Uterus (tissue), 3 donors: ENCODE measurements at regions not wholly inside any gene's neighbourhood (a gene's known extent, or its start where the extent isn't known, plus 50 kb on each side); places are given as distances from the start of the nearest gene placed in this dataset.

ENCODE experiments used
- DNase-seq, 2 donors: peaks; one replicate each; pipeline ENCODE4 v3.0.0-alpha.2; 2019 to 2020
- H3K27ac ChIP-seq, 2 donors: fragments of 200-600 bp; sonication (generic); 1 replicate in 1 of 2; 2 replicates in 1 of 2; pipeline ENCODE4 v1.5.1; 2016 to 2018
- H3K27me3 ChIP-seq, 2 donors: fragments of 200-600 bp; sonication (generic); one replicate each; pipeline ENCODE4 v1.5.1; 2018 to 2019; ENCODE audit warnings: control low read depth in 1 of 2
- H3K36me3 ChIP-seq, 2 donors: fragments of 200-600 bp; sonication (generic); one replicate each; pipeline ENCODE4 v1.5.1; 2019; ENCODE audit warnings: control low read depth in 1 of 2
- H3K4me1 ChIP-seq, 2 donors: fragments of 200-600 bp; sonication (generic); one replicate each; pipeline ENCODE4 v1.5.1; 2018 to 2019; ENCODE audit warnings: control low read depth in 1 of 2
- H3K4me3 ChIP-seq, 2 donors: fragments of 200-600 bp; sonication (generic); 1 replicate in 1 of 2; 2 replicates in 1 of 2; pipeline ENCODE4 v1.5.1; 2018 to 2019; ENCODE audit warnings: mild to moderate bottlenecking in 1 of 2
- H3K9me3 ChIP-seq, 2 donors: fragments of 200-600 bp; sonication (generic); one replicate each; pipeline ENCODE4 v1.5.1; 2019; ENCODE audit warnings: control low read depth in 1 of 2
- CTCF ChIP-seq, 4 experiments: fragments of 200-600 bp in 2 of 4; fragments of 450-650 bp in 2 of 4; sonication (generic) in 2 of 4; IDR thresholded peaks; one replicate each; pipeline ENCODE4 v1.5.1; 2016 to 2019; ENCODE audit warnings: antibody characterized with exemption in 4 of 4, mild to moderate bottlenecking in 2 of 4, moderate library complexity in 1 of 4
- POLR2A ChIP-seq, 2 donors: fragments of 450-650 bp; IDR thresholded peaks; one replicate each; pipeline ENCODE4 v1.6.1; 2016; ENCODE audit warnings: antibody characterized with exemption in 2 of 2, mild to moderate bottlenecking in 1 of 2, moderate library complexity in 1 of 2
- intact Hi-C: fragments of 100-400 bp; cut with DNase I; formaldehyde crosslinking; loops from one replicate; pipeline ENCODE4 v1.15.1; 2023; ENCODE audit warnings: low total_unique reads
- donor health status: DM: yes; HTN: yes; CAD: no.

- Histone ChIP-seq H3K9me3 (no peaks in the 10 kb centered on the region), H3K27me3 (no peaks in the 10 kb centered on the region), H3K36me3 (no peaks in the 10 kb centered on the region), H3K4me3 (no peak overlapping the region), H3K4me1 (no peaks in the 10 kb centered on the region), H3K27ac (no peak overlapping the region)
- no peak for TF ChIP-seq POLR2A (IDR thresholded peaks at IDR 0.05)
- TF ChIP-seq CTCF (IDR thresholded peaks at IDR 0.05) = no peak
- DNase-seq = no peak
- intact Hi-C loops = no loop called here
These were observed 748.6 kb upstream of the GBE1 start for GRCh38 chr3:82509951-82510603.

GRCh38 chr3:82509106-82509842 lies 747.8 kb upstream of the GBE1 start:
- no peaks in the 10 kb centered on the region for H3K27me3 ChIP-seq
- no peaks in the 10 kb centered on the region for H3K9me3 ChIP-seq
- no peaks in the 10 kb centered on the region for H3K4me1 ChIP-seq
- no peak for TF ChIP-seq CTCF (IDR thresholded peaks at IDR 0.05)
- no peak overlapping the region for H3K27ac ChIP-seq
- no peak for DNase-seq
- H3K4me3 ChIP-seq = no peak overlapping the region
- H3K36me3 ChIP-seq = no peaks in the 10 kb centered on the region
- intact Hi-C loops = no loop called here

DNA sequence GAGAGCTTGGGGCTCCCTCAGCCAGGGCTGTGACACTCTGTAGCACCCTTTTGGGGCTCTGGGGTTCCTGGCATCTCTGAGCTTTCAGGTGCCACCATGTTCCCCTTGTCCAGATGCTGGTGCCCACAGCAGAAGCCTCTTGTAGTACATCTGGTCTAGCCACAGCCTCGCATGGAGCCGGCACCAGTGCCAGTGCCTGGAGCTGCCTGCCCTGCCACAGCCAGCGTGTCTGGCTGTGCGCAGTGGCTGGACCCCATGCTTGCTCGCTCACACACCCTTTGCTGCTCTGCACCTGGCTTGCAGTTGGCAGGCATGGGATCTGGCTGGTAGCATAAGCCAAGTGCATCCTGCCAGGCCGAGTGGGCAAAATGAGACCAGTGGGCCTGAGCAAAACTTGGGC lies 744.8 kb upstream of the GBE1 start:
- intact Hi-C loops = no loop called here
- Histone ChIP-seq H3K27ac (no peak overlapping the region), H3K4me3 (no peak overlapping the region), H3K36me3 (no peaks in the 10 kb centered on the region), H3K4me1 (no peaks in the 10 kb centered on the region), H3K27me3 (no peaks in the 10 kb centered on the region), H3K9me3 (no peaks in the 10 kb centered on the region)
- TF ChIP-seq CTCF (IDR thresholded peaks at IDR 0.05) (no peak), POLR2A (IDR thresholded peaks at IDR 0.05) (no peak)
- DNase-seq = no peak

GRCh38 chr3:82505079-82505756 lies 743.8 kb upstream of the GBE1 start:
- Histone ChIP-seq H3K27me3 (no peaks in the 10 kb centered on the region), H3K4me1 (no peaks in the 10 kb centered on the region), H3K36me3 (no peaks in the 10 kb centered on the region), H3K9me3 (no peaks in the 10 kb centered on the region), H3K27ac (no peak overlapping the region), H3K4me3 (no peak overlapping the region)
- DNase-seq = no peak
- no peak for TF ChIP-seq CTCF (IDR thresholded peaks at IDR 0.05)
- no peak for TF ChIP-seq POLR2A (IDR thresholded peaks at IDR 0.05)
- intact Hi-C loops = no loop called here

DNA sequence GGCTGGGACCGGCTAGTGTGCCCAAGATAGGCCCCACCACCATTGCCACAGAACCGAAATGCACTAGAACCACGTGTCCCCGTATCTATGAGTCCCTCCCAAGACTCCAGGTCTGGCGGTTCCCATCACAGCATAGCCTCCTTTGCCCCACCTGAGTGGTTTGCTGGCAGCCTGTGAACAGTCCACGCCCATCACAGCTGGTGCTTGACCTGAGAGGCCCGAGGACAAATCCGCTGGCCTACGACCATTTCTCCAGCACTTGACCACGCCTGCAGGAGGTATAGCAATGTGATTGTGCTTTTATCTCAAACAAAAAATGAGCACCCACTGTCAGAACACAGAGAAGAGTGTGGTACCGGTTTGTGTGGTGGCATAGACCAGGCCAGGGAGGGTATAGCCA lies 736.7 kb upstream of the GBE1 start:
- no peak for TF ChIP-seq CTCF (IDR thresholded peaks at IDR 0.05)
- TF ChIP-seq POLR2A (IDR thresholded peaks at IDR 0.05) = no peak
- Histone ChIP-seq H3K9me3 (no peaks in the 10 kb centered on the region), H3K27ac (no peak overlapping the region), H3K27me3 (no peaks in the 10 kb centered on the region), H3K36me3 (no peaks in the 10 kb centered on the region), H3K4me3 (no peak overlapping the region), H3K4me1 (no peaks in the 10 kb centered on the region)
- no peak for DNase-seq
- intact Hi-C loops = no loop called here
